Natural killer cell (primary cell): ENCODE measurements at regions not wholly inside any gene's neighbourhood (a gene's known extent, or its start where the extent isn't known, plus 50 kb on each side); places are given as distances from the start of the nearest gene placed in this dataset.

Experiments
- ATAC-seq, 3 donors: fragments of 150-1000 bp in 2 of 3; fragments of 200-7000 bp in 1 of 3; cut with Tn5 transposase; 1 replicate in 1 of 3; 2 replicates in 2 of 3; pipeline ENCODE4 v1.10.0; 2021; ENCODE audit warnings: mild to moderate bottlenecking in 2 of 3, moderate library complexity in 2 of 3
- DNase-seq, 2 donors: peaks; one replicate each; pipeline versions ENCODE4 v3.0.0 to v3.0.0-alpha.2; 2013 to 2021; ENCODE audit warnings: mixed read lengths in 1 of 2
- H3K27ac ChIP-seq: one replicate; pipeline ENCODE4 v1.5.1; 2013; ENCODE audit warnings: mild to moderate bottlenecking, low read length
- H3K27me3 ChIP-seq: one replicate; pipeline ENCODE4 v1.6.1; 2013; ENCODE audit warnings: low read length; ENCODE audit not compliant: control insufficient read depth, insufficient read depth
- H3K36me3 ChIP-seq: one replicate; pipeline ENCODE4 v1.6.1; 2013; ENCODE audit warnings: low read length; ENCODE audit not compliant: control insufficient read depth, insufficient read depth
- H3K4me1 ChIP-seq: one replicate; pipeline ENCODE4 v1.6.1; 2013; ENCODE audit warnings: low read length; ENCODE audit not compliant: control insufficient read depth, insufficient read depth
- H3K4me3 ChIP-seq: one replicate; pipeline ENCODE4 v1.5.1; 2013; ENCODE audit warnings: low read length
- H3K9me3 ChIP-seq: one replicate; pipeline ENCODE4 v1.6.1; 2013; ENCODE audit warnings: low read length; ENCODE audit not compliant: control insufficient read depth, insufficient read depth
- H3K27ac Mint-ChIP-seq, 2 donors: one replicate each; pipeline ENCODE4 v1.8.0; 2022; ENCODE audit warnings: mild to moderate bottlenecking in 2 of 2, mixed read lengths in 2 of 2, moderate library complexity in 1 of 2
- H3K27me3 Mint-ChIP-seq, 2 donors: one replicate each; pipeline ENCODE4 v1.8.0; 2022; ENCODE audit warnings: low read depth in 2 of 2, mixed read lengths in 2 of 2
- H3K36me3 Mint-ChIP-seq: one replicate; pipeline ENCODE4 v1.8.0; 2022; ENCODE audit warnings: mixed read lengths
- H3K4me1 Mint-ChIP-seq, 2 donors: one replicate each; pipeline ENCODE4 v1.8.0; 2022; ENCODE audit warnings: mixed read lengths in 2 of 2
- H3K4me3 Mint-ChIP-seq: one replicate; pipeline ENCODE4 v1.8.0; 2022; ENCODE audit warnings: mild to moderate bottlenecking, moderate library complexity, mixed read lengths
- H3K9me3 Mint-ChIP-seq, 2 donors: one replicate each; pipeline ENCODE4 v1.8.0; 2022; ENCODE audit warnings: mixed read lengths in 2 of 2
- CTCF ChIP-seq: fragments of 200-600 bp; IDR thresholded peaks from one replicate; pipeline ENCODE4 v1.8.0; 2022; ENCODE audit warnings: antibody characterized with exemption
- WGBS: methylation state at CpG from one replicate; pipeline ENCODE4 v1.1.7; 2013; ENCODE audit warnings: missing lambda C conversion rate; ENCODE audit not compliant: insufficient coverage; 5-methylcytosine and 5-hydroxymethylcytosine counted together
- intact Hi-C: fragments of 100-400 bp; cut with micrococcal nuclease; formaldehyde crosslinking; loops from one replicate; pipeline ENCODE4 v1.14.2; 2022

GRCh38 chr4:130249002-130249401 is 1153.0 kb downstream of the C4orf33 start:
- no peaks in the 10 kb centered on the region for H3K4me1 ChIP-seq
- TF ChIP-seq CTCF: no peak
- no peaks in the 10 kb centered on the region for H3K36me3 ChIP-seq
- no peak overlapping the region for H3K27ac ChIP-seq
- no peak overlapping the region for H3K4me3 ChIP-seq
- H3K4me3 Mint-ChIP-seq: no peak overlapping the region
- no peak overlapping the region for H3K27ac Mint-ChIP-seq
- no CpG with 5 or more reads among the region's 1 CpG for WGBS
- no peaks in the 10 kb centered on the region for H3K27me3 Mint-ChIP-seq
- DNase-seq (no peak), ATAC-seq (no peak)
- H3K9me3 ChIP-seq: no peaks in the 10 kb centered on the region
- peaks cover 4% of the 10 kb centered on the region in 2 donors for H3K9me3 Mint-ChIP-seq
- no peaks in the 10 kb centered on the region for H3K27me3 ChIP-seq
- intact Hi-C loops: no loop called here
- no peaks in the 10 kb centered on the region for H3K4me1 Mint-ChIP-seq
- H3K36me3 Mint-ChIP-seq: no peaks in the 10 kb centered on the region

GRCh38 chr4:130257271-130257670 is 1161.3 kb downstream of the C4orf33 start:
- Histone ChIP-seq H3K4me1 (no peaks in the 10 kb centered on the region), H3K4me3 (no peak overlapping the region), H3K9me3 (no peaks in the 10 kb centered on the region), H3K27me3 (no peaks in the 10 kb centered on the region), H3K27ac (no peak overlapping the region), H3K36me3 (no peaks in the 10 kb centered on the region)
- ATAC-seq (no peak), DNase-seq (no peak)
- peaks cover 2 to 3% of the 10 kb centered on the region in 2 donors for H3K9me3 Mint-ChIP-seq
- H3K27ac Mint-ChIP-seq: no peak overlapping the region
- WGBS: 50% methylated on average over 1 of the region's 2 CpGs
- TF ChIP-seq CTCF: no peak
- H3K4me3 Mint-ChIP-seq: no peak overlapping the region
- H3K27me3 Mint-ChIP-seq: no peaks in the 10 kb centered on the region
- H3K36me3 Mint-ChIP-seq: no peaks in the 10 kb centered on the region
- no peaks in the 10 kb centered on the region for H3K4me1 Mint-ChIP-seq
- intact Hi-C loops: no loop called here

- DNase-seq (no peak), ATAC-seq (no peak)
- H3K9me3 ChIP-seq: peaks cover 8% of the 10 kb centered on the region
- intact Hi-C loops: no loop called here
- no peaks in the 10 kb centered on the region for H3K27me3 ChIP-seq
- 57% methylated on average over 2 of the region's 2 CpGs for WGBS
- no peak overlapping the region for H3K4me3 ChIP-seq
- Mint-ChIP-seq H3K4me1 (no peaks in the 10 kb centered on the region), H3K27me3 (no peaks in the 10 kb centered on the region), H3K4me3 (no peak overlapping the region), H3K9me3 (peaks cover 9 to 19% of the 10 kb centered on the region in 2 donors), H3K27ac (no peak overlapping the region), H3K36me3 (no peaks in the 10 kb centered on the region)
- H3K36me3 ChIP-seq: no peaks in the 10 kb centered on the region
- H3K27ac ChIP-seq: no peak overlapping the region
- no peak for TF ChIP-seq CTCF
- H3K4me1 ChIP-seq: no peaks in the 10 kb centered on the region
Measured at GRCh38 chr4:130266814-130267213, 1170.9 kb downstream of the C4orf33 start.

GRCh38 chr4:130288576-130288975 is 1192.6 kb downstream of the C4orf33 start:
- no peak for TF ChIP-seq CTCF
- no peak overlapping the region for H3K27ac ChIP-seq
- H3K4me1 ChIP-seq: no peaks in the 10 kb centered on the region
- 15% methylated on average over 1 of the region's 1 CpG for WGBS
- no peak overlapping the region for H3K4me3 ChIP-seq
- no peaks in the 10 kb centered on the region for H3K27me3 ChIP-seq
- H3K36me3 ChIP-seq: no peaks in the 10 kb centered on the region
- H3K9me3 Mint-ChIP-seq: peaks cover 13 to 15% of the 10 kb centered on the region in 2 donors
- ATAC-seq (no peak), DNase-seq (no peak)
- H3K27ac Mint-ChIP-seq: no peak overlapping the region
- no peaks in the 10 kb centered on the region for H3K9me3 ChIP-seq
- intact Hi-C loops: no loop called here
- H3K4me3 Mint-ChIP-seq: no peak overlapping the region
- no peaks in the 10 kb centered on the region for H3K4me1 Mint-ChIP-seq
- H3K27me3 Mint-ChIP-seq: no peaks in the 10 kb centered on the region
- no peaks in the 10 kb centered on the region for H3K36me3 Mint-ChIP-seq
